ENCODE measurements at regions not wholly inside any gene's neighbourhood (a gene's known extent, or its start where the extent isn't known, plus 50 kb on each side); places are given as distances from the start of the nearest gene placed in this dataset.

GRCh38 chr5:50978924-50979323 is 312.5 kb downstream of the PARP8 start:
- H4K20me1 ChIP-seq (replicated peaks; ENCODE audit: control insufficient read depth, extremely low read depth, insufficient read depth, low read length) = no peaks in the 10 kb centered on the region
- BruUV-seq (replicated peaks) = no TSS peak
- intact Hi-C loops (cut with micrococcal nuclease) (no loop called here), dilution Hi-C loops (cut with MboI; ENCODE audit: extremely low pct_ligation_motif_present, low sequenced_read_pairs) (no loop called here)
- H3K9ac ChIP-seq (replicated peaks; ENCODE audit: extremely low read depth, insufficient read depth, low read length) = no peak overlapping the region
- TF ChIP-seq GATA2 (IDR thresholded peaks at IDR 0.05; ENCODE audit: insufficient read depth, insufficient read length, low read depth, low read length) (no peak), MAX (IDR thresholded peaks at IDR 0.05; ENCODE audit: insufficient read depth, insufficient read length) (no peak), EZH2 (IDR thresholded peaks at IDR 0.05; ENCODE audit: borderline replicate concordance, low read depth, low read length, severe bottlenecking) (no peak), MYC (IDR thresholded peaks at IDR 0.05; ENCODE audit: low read depth, low read length) (no peak), JUN (IDR thresholded peaks at IDR 0.05; ENCODE audit: borderline replicate concordance, insufficient read depth, insufficient read length, low read depth) (no peak), POLR2A (IDR thresholded peaks at IDR 0.05; ENCODE audit: low read depth, low read length) (no peak)
- H3K9me3 ChIP-seq (replicated peaks; ENCODE audit: control insufficient read depth, insufficient read depth, low read length) = no peaks in the 10 kb centered on the region
- ChIA-PET CTCF (no interaction called here), POLR2A (no interaction called here)
- no peak overlapping the region for H3K4me3 ChIP-seq (replicated peaks in 1 of 3; ENCODE audit: insufficient read depth in 1 of 3, low read depth in 1 of 3, low read length in 3 of 3)
- no peak overlapping the region for H2AFZ ChIP-seq (ENCODE audit: low read depth, low read length)
- DNase-seq (ENCODE audit: low read depth, low spot score) (no peak), FAIRE-seq (no peak)
- no peaks in the 10 kb centered on the region for H3K79me2 ChIP-seq (ENCODE audit: control insufficient read depth, insufficient read depth, low read length)
- H3K4me1 ChIP-seq (ENCODE audit: control insufficient read depth, extremely low read depth, insufficient read depth, low read length) = no peaks in the 10 kb centered on the region
- H3K36me3 ChIP-seq (ENCODE audit: control insufficient read depth in 2 of 2, extremely low read depth in 1 of 2, insufficient read depth in 2 of 2, low read length in 2 of 2) = no peaks in the 10 kb centered on the region
- H3K27ac ChIP-seq (ENCODE audit: insufficient read depth, low read depth, low read length) = no peak overlapping the region
- H3K4me2 ChIP-seq (ENCODE audit: insufficient read depth, low read length) = no peak overlapping the region
- H3K27me3 ChIP-seq (ENCODE audit: control insufficient read depth in 2 of 2, insufficient read depth in 2 of 2, low read length in 2 of 2) = no peaks in the 10 kb centered on the region
- no peaks in the 10 kb centered on the region for H3K9me1 ChIP-seq (replicated peaks; ENCODE audit: control insufficient read depth, extremely low read depth, insufficient read depth, low read length)

- POLR2A ChIA-PET = no interaction called here
- dilution Hi-C loops (cut with MboI; ENCODE audit: extremely low pct_ligation_motif_present, low sequenced_read_pairs) = no loop called here
These were observed 318.2 kb downstream of the PARP8 start for GRCh38 chr5:50984640-50985039.

More at GRCh38 chr5:50984640-50985039, 318.2 kb downstream of the PARP8 start:
- Histone ChIP-seq H4K20me1 (replicated peaks; ENCODE audit: control insufficient read depth, extremely low read depth, insufficient read depth, low read length) (no peaks in the 10 kb centered on the region), H3K4me1 (ENCODE audit: control insufficient read depth, extremely low read depth, insufficient read depth, low read length) (no peaks in the 10 kb centered on the region), H3K9me3 (replicated peaks; ENCODE audit: control insufficient read depth, insufficient read depth, low read length) (no peaks in the 10 kb centered on the region), H3K79me2 (ENCODE audit: control insufficient read depth, insufficient read depth, low read length) (no peaks in the 10 kb centered on the region), H2AFZ (ENCODE audit: low read depth, low read length) (no peak overlapping the region), H3K9me1 (replicated peaks; ENCODE audit: control insufficient read depth, extremely low read depth, insufficient read depth, low read length) (no peaks in the 10 kb centered on the region), H3K4me2 (ENCODE audit: insufficient read depth, low read length) (no peak overlapping the region), H3K4me3 (replicated peaks in 1 of 3; ENCODE audit: insufficient read depth in 1 of 3, low read depth in 1 of 3, low read length in 3 of 3) (no peak overlapping the region), H3K36me3 (ENCODE audit: control insufficient read depth in 2 of 2, extremely low read depth in 1 of 2, insufficient read depth in 2 of 2, low read length in 2 of 2) (no peaks in the 10 kb centered on the region), H3K9ac (replicated peaks; ENCODE audit: extremely low read depth, insufficient read depth, low read length) (no peak overlapping the region), H3K27ac (ENCODE audit: insufficient read depth, low read depth, low read length) (no peak overlapping the region), H3K27me3 (ENCODE audit: control insufficient read depth in 2 of 2, insufficient read depth in 2 of 2, low read length in 2 of 2) (no peaks in the 10 kb centered on the region)
- DNase-seq (ENCODE audit: low read depth, low spot score) (no peak), FAIRE-seq (no peak)
- no TSS peak for BruUV-seq (replicated peaks)
- TF ChIP-seq MYC (IDR thresholded peaks at IDR 0.05; ENCODE audit: low read depth, low read length) (no peak), JUN (IDR thresholded peaks at IDR 0.05; ENCODE audit: borderline replicate concordance, insufficient read depth, insufficient read length, low read depth) (no peak), POLR2A (IDR thresholded peaks at IDR 0.05; ENCODE audit: low read depth, low read length) (no peak), CTCF (IDR thresholded peaks at IDR 0.05; ENCODE audit: extremely low read depth in 1 of 2, insufficient read depth in 1 of 2, low read depth in 1 of 2, low read length in 2 of 2) (no peak), MAX (IDR thresholded peaks at IDR 0.05; ENCODE audit: insufficient read depth, insufficient read length) (no peak), EZH2 (IDR thresholded peaks at IDR 0.05; ENCODE audit: borderline replicate concordance, low read depth, low read length, severe bottlenecking) (no peak), POLR2AphosphoS5 (IDR thresholded peaks at IDR 0.05; ENCODE audit: insufficient read depth, low read depth, low read length) (no peak), FOS (IDR thresholded peaks at IDR 0.05; ENCODE audit: borderline replicate concordance, insufficient read depth, low read length) (no peak), GATA2 (IDR thresholded peaks at IDR 0.05; ENCODE audit: insufficient read depth, insufficient read length, low read depth, low read length) (no peak)
- CTCF ChIA-PET = interaction anchor here (1.9 kb wide), 1 partner anchor 21 kb away, joined by 4 read pairs; no protein-coding TSS in a partner anchor
- intact Hi-C loops (cut with micrococcal nuclease) = no loop called here

All from endothelial cell of umbilical vein (primary cell).